Keratinocyte (primary cell): ENCODE measurements at regions not wholly inside any gene's neighbourhood (a gene's known extent, or its start where the extent isn't known, plus 50 kb on each side); places are given as distances from the start of the nearest gene placed in this dataset.

Experiments used
- DNase-seq: peaks from one replicate; pipeline ENCODE4 v3.0.0-alpha.2; 2011; ENCODE audit warnings: low read depth, missing footprints, low spot score
- FAIRE-seq: peaks from 2 replicates; lab custom pipeline; 2011; peaks lifted over from hg19 to GRCh38; lab: Jason Lieb, UNC
- H2AFZ ChIP-seq: 2 replicates; pipeline ENCODE4 v1.6.0; 2012; ENCODE audit warnings: low read length, control low read depth, inconsistent platforms; ENCODE audit not compliant: control insufficient read depth
- H3K27ac ChIP-seq: 2 replicates; pipeline ENCODE4 v1.5.1; 2011; ENCODE audit warnings: low read length; ENCODE audit not compliant: control insufficient read depth, insufficient read depth
- H3K27me3 ChIP-seq: 3 replicates; pipeline ENCODE4 v1.6.0; 2011; ENCODE audit warnings: low read length; ENCODE audit not compliant: control insufficient read depth, insufficient read depth; ENCODE audit errors: extremely low read depth
- H3K36me3 ChIP-seq, 2 experiments: 2 replicates in 1 of 2; 3 replicates in 1 of 2; pipeline ENCODE4 v1.5.1; 2011; ENCODE audit warnings: low read length in 2 of 2, mild to moderate bottlenecking in 1 of 2; ENCODE audit not compliant: control insufficient read depth in 2 of 2, insufficient read depth in 2 of 2; ENCODE audit errors: extremely low read depth in 1 of 2
- H3K4me1 ChIP-seq: 3 replicates; pipeline ENCODE4 v1.5.1; 2011; ENCODE audit warnings: low read length; ENCODE audit not compliant: control insufficient read depth, insufficient read depth; ENCODE audit errors: extremely low read depth
- H3K4me2 ChIP-seq: 3 replicates; pipeline ENCODE4 v1.6.0; 2011; ENCODE audit warnings: low read depth, low read length; ENCODE audit not compliant: control insufficient read depth, insufficient read depth; ENCODE audit errors: extremely low read depth
- H3K4me3 ChIP-seq, 3 experiments: fragments of 200-600 bp in 1 of 3; sonication (generic) in 1 of 3; 2 replicates in 2 of 3; 3 replicates in 1 of 3; pipeline ENCODE4 v1.5.1; 2011 to 2016; ENCODE audit warnings: low read length in 3 of 3, mild to moderate bottlenecking in 3 of 3, control low read depth in 2 of 3, inconsistent platforms in 1 of 3, low read depth in 1 of 3, mixed read lengths in 1 of 3, mixed run types in 1 of 3, moderate library complexity in 1 of 3; ENCODE audit not compliant: control insufficient read depth in 2 of 3, insufficient read depth in 2 of 3; ENCODE audit errors: extremely low read depth in 1 of 3
- H3K79me2 ChIP-seq: 2 replicates; pipeline ENCODE4 v1.6.0; 2012; ENCODE audit warnings: low read length; ENCODE audit not compliant: control insufficient read depth, insufficient read depth
- H3K9ac ChIP-seq: 3 replicates; pipeline ENCODE4 v1.6.0; 2011; ENCODE audit warnings: low read length; ENCODE audit not compliant: control insufficient read depth, insufficient read depth; ENCODE audit errors: extremely low read depth
- H3K9me1 ChIP-seq: 3 replicates; pipeline ENCODE4 v1.6.0; 2011; ENCODE audit warnings: low read length; ENCODE audit not compliant: control insufficient read depth, insufficient read depth; ENCODE audit errors: extremely low read depth
- H3K9me3 ChIP-seq: 2 replicates; pipeline ENCODE4 v1.5.1; 2012; ENCODE audit warnings: low read depth, low read length; ENCODE audit not compliant: control insufficient read depth
- H4K20me1 ChIP-seq: 3 replicates; pipeline ENCODE4 v1.6.0; 2011; ENCODE audit warnings: low read length; ENCODE audit not compliant: control insufficient read depth, insufficient read depth; ENCODE audit errors: extremely low read depth
- CTCF ChIP-seq, 3 experiments: IDR thresholded peaks in 1 of 3; conservative IDR thresholded peaks in 1 of 3; optimal IDR thresholded peaks in 1 of 3; 2 replicates in 2 of 3; 3 replicates in 1 of 3; pipeline versions ENCODE3 to v1.5.1; 2011; ENCODE audit warnings: low read length in 3 of 3, mild to moderate bottlenecking in 3 of 3, moderate library complexity in 2 of 3, control low read depth in 1 of 3, inconsistent platforms in 1 of 3; ENCODE audit not compliant: insufficient read depth in 2 of 3; ENCODE audit errors: extremely low read depth in 1 of 3
- EZH2 ChIP-seq: IDR thresholded peaks from one replicate; pipeline ENCODE4 v1.6.1; 2012; ENCODE audit warnings: inconsistent platforms, mild to moderate bottlenecking, low read length, moderate library complexity
- dilution Hi-C: fragments of 300-500 bp; cut with MboI; formaldehyde crosslinking; loops from one replicate; pipeline ENCODE4 v1.7.0; 2020; ENCODE audit warnings: low sequenced_read_pairs; ENCODE audit not compliant: extremely low pct_ligation_motif_present

GRCh38 chr1:110816945-110817344 lies 56.0 kb upstream of the CD53 start:
- no peaks in the 10 kb centered on the region for H4K20me1 ChIP-seq
- DNase-seq = no peak
- dilution Hi-C loops = no loop called here
- H3K36me3 ChIP-seq = no peaks in the 10 kb centered on the region
- TF ChIP-seq CTCF (optimal IDR thresholded peaks at IDR 0.05 in 1 of 3, IDR thresholded peaks at IDR 0.05 in 1 of 3, conservative IDR thresholded peaks at IDR 0.05 in 1 of 3; ENCODE audit: extremely low read depth in 1 of 3, insufficient read depth in 2 of 3, low read length in 3 of 3) (no peak), EZH2 (no peak)
- H3K4me2 ChIP-seq = no peak overlapping the region
- H3K9me1 ChIP-seq = no peaks in the 10 kb centered on the region
- H3K9me3 ChIP-seq = no peaks in the 10 kb centered on the region
- H2AFZ ChIP-seq = no peak overlapping the region
- FAIRE-seq = no peak
- no peak overlapping the region for H3K9ac ChIP-seq
- no peaks in the 10 kb centered on the region for H3K79me2 ChIP-seq
- no peak overlapping the region for H3K27ac ChIP-seq
- H3K4me1 ChIP-seq = no peaks in the 10 kb centered on the region
- no peaks in the 10 kb centered on the region for H3K27me3 ChIP-seq
- no peak overlapping the region for H3K4me3 ChIP-seq

- no peak for DNase-seq
- H3K9me1 ChIP-seq = no peaks in the 10 kb centered on the region
- H4K20me1 ChIP-seq = no peaks in the 10 kb centered on the region
- no peaks in the 10 kb centered on the region for H3K27me3 ChIP-seq
- no peak overlapping the region for H3K9ac ChIP-seq
- FAIRE-seq = no peak
- no peaks in the 10 kb centered on the region for H3K79me2 ChIP-seq
- H3K9me3 ChIP-seq = no peaks in the 10 kb centered on the region
- H3K4me1 ChIP-seq = no peaks in the 10 kb centered on the region
- no peak overlapping the region for H3K4me2 ChIP-seq
- H3K4me3 ChIP-seq = no peak overlapping the region
- H3K36me3 ChIP-seq = no peaks in the 10 kb centered on the region
- no peak overlapping the region for H2AFZ ChIP-seq
- dilution Hi-C loops = no loop called here
- H3K27ac ChIP-seq = no peak overlapping the region
- TF ChIP-seq EZH2 = no peak
- no peak for TF ChIP-seq CTCF (optimal IDR thresholded peaks at IDR 0.05 in 1 of 3, IDR thresholded peaks at IDR 0.05 in 1 of 3, conservative IDR thresholded peaks at IDR 0.05 in 1 of 3; ENCODE audit: extremely low read depth in 1 of 3, insufficient read depth in 2 of 3, low read length in 3 of 3)
Observed at GRCh38 chr1:110811529-110811928, 61.4 kb upstream of the CD53 start.
